HG02571 (cell line): ENCODE measurements at regions not wholly inside any gene's neighbourhood (a gene's known extent, or its start where the extent isn't known, plus 50 kb on each side); places are given as distances from the start of the nearest gene placed in this dataset.
"Not testable (repeated sequence)": the region's sequence is repeated elsewhere in the genome, so short reads cannot be mapped to it uniquely, and the experiment has no call there.

Experiments
- ATAC-seq: cut with Tn5 transposase; IDR thresholded peaks from one replicate; pipeline ENCODE4 v1.9.1; 2021; ENCODE audit warnings: mild to moderate bottlenecking, moderate library complexity; ENCODE audit not compliant: unreplicated experiment

- ATAC-seq, result no peak
Observed at GRCh38 chr17:73914536-73915274, 270.5 kb upstream of the SDK2 start.

- not testable (repeated sequence) for ATAC-seq
Observed at GRCh38 chr17:73919033-73919432, 274.8 kb upstream of the SDK2 start.

GRCh38 chr17:73921306-73921705, 277.1 kb upstream of the SDK2 start:
- ATAC-seq, result no peak

GRCh38 chr17:73924114-73924908, 279.2 kb upstream of the RPL38 start:
- no peak for ATAC-seq

GRCh38 chr17:73924909-73925186, 278.6 kb upstream of the RPL38 start:
- ATAC-seq, result no peak

- no peak for ATAC-seq
Observed at GRCh38 chr17:73929860-73930430, 273.5 kb upstream of the RPL38 start.

GRCh38 chr17:73932216-73932749, 271.2 kb upstream of the RPL38 start:
- ATAC-seq, result no peak

- no peak for ATAC-seq
Observed at GRCh38 chr17:73933164-73933766, 270.2 kb upstream of the RPL38 start.

GRCh38 chr17:73933871-73934270, 269.6 kb upstream of the RPL38 start:
- no peak for ATAC-seq

GRCh38 chr17:73934696-73935095, 268.8 kb upstream of the RPL38 start:
- ATAC-seq, result no peak

- no peak for ATAC-seq
Observed at GRCh38 chr17:73936908-73937627, 266.4 kb upstream of the RPL38 start.

GRCh38 chr17:73938706-73939105, 264.8 kb upstream of the RPL38 start:
- ATAC-seq, result no peak

GRCh38 chr17:73939806-73940205, 263.7 kb upstream of the RPL38 start:
- ATAC-seq, result no peak

GRCh38 chr17:73940511-73940910, 263.0 kb upstream of the RPL38 start:
- ATAC-seq, result no peak

- ATAC-seq, result no peak
Observed at GRCh38 chr17:73941919-73942530, 261.5 kb upstream of the RPL38 start.

- ATAC-seq, result no peak
Observed at GRCh38 chr17:73942703-73943415, 260.6 kb upstream of the RPL38 start.

GRCh38 chr17:73943416-73944110, 259.9 kb upstream of the RPL38 start:
- ATAC-seq, result no peak

- ATAC-seq, result no peak
Observed at GRCh38 chr17:73944366-73944765, 259.1 kb upstream of the RPL38 start.

GRCh38 chr17:73947281-73947965, 256.1 kb upstream of the RPL38 start:
- no peak for ATAC-seq
